Spinal cord (tissue), 9 donors: ENCODE measurements at regions not wholly inside any gene's neighbourhood (a gene's known extent, or its start where the extent isn't known, plus 50 kb on each side); places are given as distances from the start of the nearest gene placed in this dataset.

Experiments
- DNase-seq, 6 donors: peaks; one replicate each; pipeline versions ENCODE4 v3.0.0 to v3.0.0-alpha.2; 2013 to 2015; ENCODE audit warnings: low spot score in 6 of 6, low read depth in 4 of 6
- H3K27ac ChIP-seq: one replicate; pipeline ENCODE4 v1.5.1; 2013; ENCODE audit warnings: low read depth, low read length, control low read depth
- H3K27me3 ChIP-seq: one replicate; pipeline ENCODE4 v1.6.1; 2013; ENCODE audit warnings: low read length; ENCODE audit not compliant: control insufficient read depth, insufficient read depth
- H3K36me3 ChIP-seq: one replicate; pipeline ENCODE4 v1.6.1; 2013; ENCODE audit warnings: low read length; ENCODE audit not compliant: control insufficient read depth, insufficient read depth
- H3K4me1 ChIP-seq: one replicate; pipeline ENCODE4 v1.6.1; 2013; ENCODE audit warnings: low read length; ENCODE audit not compliant: control insufficient read depth, insufficient read depth
- H3K4me3 ChIP-seq: one replicate; pipeline ENCODE4 v1.5.1; 2013; ENCODE audit warnings: low read depth, low read length, control low read depth
- H3K9me3 ChIP-seq: one replicate; pipeline ENCODE4 v1.6.1; 2013; ENCODE audit warnings: low read length; ENCODE audit not compliant: control insufficient read depth, insufficient read depth
- WGBS: methylation state at CpG from one replicate; pipeline ENCODE4 v1.1.5; 2013; ENCODE audit warnings: missing lambda C conversion rate; ENCODE audit not compliant: insufficient coverage; 5-methylcytosine and 5-hydroxymethylcytosine counted together
- donor health status: healthy.

GRCh38 chr1:78226784-78227183 lies 181.0 kb downstream of the GIPC2 start:
- WGBS = 92% methylated on average over 1 of the region's 3 CpGs
- Histone ChIP-seq H3K9me3 (no peaks in the 10 kb centered on the region), H3K4me1 (no peaks in the 10 kb centered on the region)

GRCh38 chr1:78227705-78228635 lies 182.2 kb downstream of the GIPC2 start:
- Histone ChIP-seq H3K27me3 (no peaks in the 10 kb centered on the region), H3K9me3 (no peaks in the 10 kb centered on the region), H3K4me3 (no peak overlapping the region), H3K27ac (no peak overlapping the region), H3K36me3 (no peaks in the 10 kb centered on the region), H3K4me1 (no peaks in the 10 kb centered on the region)
- 58% methylated on average over 2 of the region's 6 CpGs for WGBS
- peak in 3 of 6 donors; percentile 11 to 80 (median 56) for DNase-seq

More at GRCh38 chr1:78226784-78227183, 181.0 kb downstream of the GIPC2 start:
- H3K27ac ChIP-seq = no peak overlapping the region
- no peaks in the 10 kb centered on the region for H3K27me3 ChIP-seq
- no peak overlapping the region for H3K4me3 ChIP-seq
- H3K36me3 ChIP-seq = no peaks in the 10 kb centered on the region
- no peak for DNase-seq

- Histone ChIP-seq H3K36me3 (no peaks in the 10 kb centered on the region), H3K9me3 (no peaks in the 10 kb centered on the region), H3K27me3 (no peaks in the 10 kb centered on the region), H3K4me1 (no peaks in the 10 kb centered on the region), H3K27ac (no peak overlapping the region), H3K4me3 (no peak overlapping the region)
- WGBS = no CpG with 5 or more reads among the region's 3 CpGs
- DNase-seq = no peak
These were observed 183.6 kb downstream of the GIPC2 start for GRCh38 chr1:78229344-78229743.

GRCh38 chr1:78231477-78231876 lies 185.7 kb downstream of the GIPC2 start:
- Histone ChIP-seq H3K36me3 (no peaks in the 10 kb centered on the region), H3K9me3 (no peaks in the 10 kb centered on the region), H3K27me3 (no peaks in the 10 kb centered on the region), H3K4me3 (no peak overlapping the region), H3K4me1 (no peaks in the 10 kb centered on the region), H3K27ac (no peak overlapping the region)
- no peak for DNase-seq
- WGBS = 91% methylated on average over 1 of the region's 3 CpGs

GRCh38 chr1:78231894-78232293 lies 186.1 kb downstream of the GIPC2 start:
- DNase-seq = no peak
- Histone ChIP-seq H3K27ac (no peak overlapping the region), H3K27me3 (no peaks in the 10 kb centered on the region), H3K36me3 (no peaks in the 10 kb centered on the region), H3K9me3 (no peaks in the 10 kb centered on the region), H3K4me3 (no peak overlapping the region), H3K4me1 (no peaks in the 10 kb centered on the region)

- H3K4me1 ChIP-seq = no peaks in the 10 kb centered on the region
- no peaks in the 10 kb centered on the region for H3K27me3 ChIP-seq
- H3K36me3 ChIP-seq = no peaks in the 10 kb centered on the region
- no peak overlapping the region for H3K4me3 ChIP-seq
- no peak overlapping the region for H3K27ac ChIP-seq
- H3K9me3 ChIP-seq = no peaks in the 10 kb centered on the region
- DNase-seq = no peak
These were observed 186.9 kb downstream of the GIPC2 start for GRCh38 chr1:78232630-78233029.

- H3K4me3 ChIP-seq = no peak overlapping the region
- no peaks in the 10 kb centered on the region for H3K27me3 ChIP-seq
- no peak overlapping the region for H3K27ac ChIP-seq
- H3K9me3 ChIP-seq = no peaks in the 10 kb centered on the region
- 17% methylated on average over 2 of the region's 3 CpGs for WGBS
- DNase-seq = peak in 3 of 6 donors; percentile 26 to 89 (median 71)
- no peaks in the 10 kb centered on the region for H3K36me3 ChIP-seq
- H3K4me1 ChIP-seq = no peaks in the 10 kb centered on the region
These were observed 188.7 kb downstream of the GIPC2 start for GRCh38 chr1:78234496-78234895.

GRCh38 chr1:78236716-78237115 lies 190.9 kb downstream of the GIPC2 start:
- Histone ChIP-seq H3K27ac (no peak overlapping the region), H3K4me1 (no peaks in the 10 kb centered on the region), H3K4me3 (no peak overlapping the region), H3K27me3 (no peaks in the 10 kb centered on the region), H3K9me3 (no peaks in the 10 kb centered on the region), H3K36me3 (no peaks in the 10 kb centered on the region)
- WGBS = no CpG with 5 or more reads among the region's 1 CpG
- no peak for DNase-seq

- Histone ChIP-seq H3K9me3 (no peaks in the 10 kb centered on the region), H3K4me3 (no peak overlapping the region), H3K27ac (no peak overlapping the region), H3K36me3 (no peaks in the 10 kb centered on the region), H3K4me1 (no peaks in the 10 kb centered on the region), H3K27me3 (no peaks in the 10 kb centered on the region)
- WGBS = 62% methylated on average over 1 of the region's 4 CpGs
- no peak for DNase-seq
These were observed 191.7 kb downstream of the GIPC2 start for GRCh38 chr1:78237364-78237916.

GRCh38 chr1:78240191-78240590 lies 194.4 kb downstream of the GIPC2 start:
- Histone ChIP-seq H3K4me1 (no peaks in the 10 kb centered on the region), H3K36me3 (no peaks in the 10 kb centered on the region), H3K9me3 (no peaks in the 10 kb centered on the region), H3K27me3 (no peaks in the 10 kb centered on the region), H3K4me3 (no peak overlapping the region), H3K27ac (no peak overlapping the region)
- DNase-seq = no peak
- WGBS = no CpG with 5 or more reads among the region's 2 CpGs
